Fibroblast of skin of back (primary cell): ENCODE measurements at regions not wholly inside any gene's neighbourhood (a gene's known extent, or its start where the extent isn't known, plus 50 kb on each side); places are given as distances from the start of the nearest gene placed in this dataset.

ENCODE experiments used
- DNase-seq: peaks from one replicate; pipeline ENCODE4 v3.0.0-alpha.2; 2013

GRCh38 chr6:17047889-17048288, 54.0 kb upstream of the STMND1 start:
- no peak for DNase-seq

GRCh38 chr6:17045581-17046322, 56.1 kb upstream of the STMND1 start:
- DNase-seq, result peak; percentile 87

GRCh38 chr6:17043148-17043522, 58.7 kb upstream of the STMND1 start:
- no peak for DNase-seq

- DNase-seq, result peak; percentile 75
These were observed 59.3 kb upstream of the STMND1 start for GRCh38 chr6:17042422-17043147.

GRCh38 chr6:17039266-17039665, 62.6 kb upstream of the STMND1 start:
- DNase-seq, result no peak

GRCh38 chr6:17038316-17038715, 63.5 kb upstream of the STMND1 start:
- peak; percentile 16 for DNase-seq

- no peak for DNase-seq
These were observed 65.8 kb upstream of the STMND1 start for GRCh38 chr6:17036065-17036393.

GRCh38 chr6:17035257-17036064, 66.4 kb upstream of the STMND1 start:
- no peak for DNase-seq

GRCh38 chr6:17033746-17034145, 68.1 kb upstream of the STMND1 start:
- DNase-seq, result no peak

- peak; percentile 95 for DNase-seq
These were observed 68.7 kb upstream of the STMND1 start for GRCh38 chr6:17032988-17033634.

- DNase-seq, result peak; percentile 81
These were observed 69.3 kb upstream of the STMND1 start for GRCh38 chr6:17032590-17032987.

GRCh38 chr6:17031961-17032360, 69.9 kb upstream of the STMND1 start:
- no peak for DNase-seq

- no peak for DNase-seq
These were observed 74.4 kb upstream of the STMND1 start for GRCh38 chr6:17027441-17027840.

- peak; percentile 9 for DNase-seq
These were observed 79.2 kb upstream of the STMND1 start for GRCh38 chr6:17022604-17023003.

GRCh38 chr6:17021539-17021889, 80.3 kb upstream of the STMND1 start:
- DNase-seq, result peak; percentile 85

- DNase-seq, result no peak
These were observed 80.8 kb upstream of the STMND1 start for GRCh38 chr6:17020889-17021538.

GRCh38 chr6:17018425-17018824, 83.4 kb upstream of the STMND1 start:
- DNase-seq, result no peak

- DNase-seq, result no peak
These were observed 84.4 kb upstream of the STMND1 start for GRCh38 chr6:17017416-17017815.

GRCh38 chr6:17015551-17016381, 86.1 kb upstream of the STMND1 start:
- peak; percentile 15 for DNase-seq

- peak; percentile 87 for DNase-seq
These were observed 86.7 kb upstream of the STMND1 start for GRCh38 chr6:17015144-17015543.

- peak; percentile 95 for DNase-seq
These were observed 88.1 kb upstream of the STMND1 start for GRCh38 chr6:17013701-17014100.
